GM21381 (cell line): ENCODE measurements at regions not wholly inside any gene's neighbourhood (a gene's known extent, or its start where the extent isn't known, plus 50 kb on each side); places are given as distances from the start of the nearest gene placed in this dataset.

Experiments used
- ATAC-seq: cut with Tn5 transposase; IDR thresholded peaks from one replicate; pipeline ENCODE4 v1.9.1; 2021; ENCODE audit warnings: mild to moderate bottlenecking, moderate library complexity; ENCODE audit not compliant: unreplicated experiment

DNA sequence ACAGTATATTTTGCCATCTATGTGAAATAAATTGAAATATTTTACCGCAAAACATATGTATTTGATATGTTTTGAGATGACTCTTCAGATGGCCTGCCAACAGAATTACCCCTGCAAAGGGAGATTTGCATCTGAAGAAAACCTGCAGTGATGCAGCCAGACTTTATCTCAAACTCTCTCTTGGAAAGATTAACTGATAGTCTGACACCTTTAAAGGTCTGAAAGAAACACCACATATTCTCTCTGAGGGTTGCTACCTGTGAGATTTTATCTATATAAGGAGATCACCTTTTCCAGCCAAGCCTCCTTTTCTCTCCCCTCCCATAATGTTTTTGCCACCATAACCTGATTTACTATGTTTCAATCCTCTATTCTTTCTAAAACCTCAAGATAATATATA lies 1106.3 kb upstream of the IGFBP7 start:
- ATAC-seq, result no peak

GRCh38 chr4:58214376-58214775 lies 1104.2 kb upstream of the IGFBP7 start:
- ATAC-seq, result no peak

GRCh38 chr4:58209551-58209950 lies 1099.4 kb upstream of the IGFBP7 start:
- no peak for ATAC-seq

DNA sequence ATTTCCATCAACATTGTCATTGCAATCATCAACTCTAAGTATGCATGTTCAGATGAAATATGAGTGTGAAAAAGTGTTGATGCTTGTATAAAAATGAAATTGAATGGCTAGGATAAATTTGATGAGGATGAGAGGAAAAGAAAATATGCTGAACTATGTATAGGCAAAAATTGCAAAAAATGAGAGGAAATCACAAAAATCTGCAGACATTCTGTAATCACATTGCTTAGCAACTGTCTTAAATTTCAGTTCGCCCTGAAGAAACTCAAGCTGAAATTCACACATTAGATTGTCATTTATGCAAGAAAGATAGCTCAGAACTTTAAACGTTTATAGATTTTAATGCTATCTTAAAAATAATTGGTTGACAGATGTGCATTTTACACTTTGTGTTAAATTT lies 1098.8 kb upstream of the IGFBP7 start:
- ATAC-seq, result no peak

DNA sequence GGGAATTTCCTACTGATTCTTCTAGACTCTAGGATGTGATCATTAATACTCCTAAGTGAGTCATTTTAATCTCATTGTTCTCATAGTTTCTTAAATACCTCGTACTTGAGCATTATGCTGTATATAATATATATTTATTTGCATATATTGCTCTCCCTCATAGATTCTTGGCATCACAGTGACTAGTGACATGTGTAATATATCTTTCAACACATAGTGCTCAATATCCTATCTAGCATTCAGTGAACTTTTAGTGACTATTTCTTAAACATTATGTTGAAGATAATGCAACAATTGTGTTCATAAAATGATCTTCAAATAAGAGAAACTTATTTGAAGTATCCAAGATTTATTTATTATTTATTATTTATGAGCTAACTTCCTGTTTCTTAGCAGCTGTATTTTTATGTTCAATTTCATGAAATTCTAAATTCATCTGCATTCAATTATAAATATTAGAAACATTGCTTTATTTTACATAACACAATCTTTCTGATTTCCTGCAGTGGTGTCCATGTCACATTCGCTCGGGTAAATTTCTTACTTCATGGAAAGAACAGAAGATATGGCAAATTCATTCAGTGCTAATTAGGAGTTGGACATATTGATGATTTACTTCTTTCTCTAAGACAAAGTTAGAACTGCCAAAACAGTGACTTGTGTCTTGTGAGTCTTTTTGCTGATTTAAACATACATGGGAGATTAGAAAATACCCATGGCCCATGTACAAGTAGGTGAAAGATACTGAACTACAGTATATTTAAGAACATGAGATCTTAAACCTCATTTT lies 1095.5 kb upstream of the IGFBP7 start:
- no peak for ATAC-seq

DNA sequence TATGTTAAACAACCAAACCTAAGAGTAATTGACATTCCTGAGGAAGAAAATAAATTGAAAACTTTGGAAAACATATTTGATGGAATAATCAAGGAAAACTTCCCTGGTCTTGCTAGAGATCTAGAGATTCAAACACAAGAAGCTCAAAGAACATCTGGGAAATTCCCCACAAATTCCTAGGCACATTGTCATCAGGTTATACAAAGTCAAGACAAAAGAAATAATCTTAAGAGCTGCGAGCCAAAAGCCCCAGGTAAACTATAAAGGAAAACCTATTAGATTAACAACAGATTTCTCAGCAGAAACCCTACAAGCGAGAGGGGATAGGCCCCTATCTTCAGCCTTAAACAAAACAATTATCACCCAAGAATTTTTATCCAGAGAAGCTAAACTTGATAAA lies 1082.0 kb upstream of the IGFBP7 start:
- ATAC-seq, result no peak

- no peak for ATAC-seq
Observed at GRCh38 chr4:58191109-58191508, 1080.9 kb upstream of the IGFBP7 start.

DNA sequence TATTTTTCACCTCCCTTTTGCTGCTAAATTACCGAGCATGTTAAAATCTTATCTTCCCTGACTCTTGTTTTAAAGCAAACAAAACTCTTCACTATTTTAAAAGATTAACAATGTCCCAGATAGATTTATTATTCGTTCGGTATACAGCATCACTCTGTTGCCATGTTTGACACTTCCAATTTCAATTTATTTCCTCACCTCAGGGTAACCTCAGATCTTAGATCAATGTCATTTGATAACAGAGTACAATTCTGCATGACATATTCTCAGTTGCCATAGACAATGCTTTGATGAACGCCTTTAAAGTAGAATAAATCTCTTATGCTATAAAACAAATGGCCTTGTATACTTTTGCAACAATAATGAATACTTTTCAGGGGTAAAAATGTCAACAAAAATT lies 1078.1 kb upstream of the IGFBP7 start:
- ATAC-seq, result no peak

- ATAC-seq, result no peak
Observed at GRCh38 chr4:58175024-58175423, 1064.8 kb upstream of the IGFBP7 start.

DNA sequence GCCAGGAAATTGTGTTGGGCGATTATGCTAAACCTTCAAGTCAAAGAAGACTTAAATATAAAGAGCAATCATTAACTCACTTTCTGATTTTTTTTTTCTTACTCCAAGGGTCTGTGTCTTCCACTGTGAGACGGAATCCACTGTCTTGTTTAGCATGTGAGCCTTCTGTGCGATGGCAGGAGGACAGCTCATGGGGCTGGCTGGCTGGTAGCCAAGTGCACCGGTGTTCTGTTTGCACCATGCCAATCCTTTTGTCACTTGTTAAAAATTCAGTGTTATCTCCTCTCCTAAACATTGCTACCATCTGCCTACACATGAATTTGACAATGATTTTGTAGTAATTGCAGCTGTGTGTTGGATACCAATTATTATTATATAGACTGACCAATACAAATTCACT lies 1056.3 kb upstream of the IGFBP7 start:
- no peak for ATAC-seq

GRCh38 chr4:58163156-58163555 lies 1053.0 kb upstream of the IGFBP7 start:
- no peak for ATAC-seq

DNA sequence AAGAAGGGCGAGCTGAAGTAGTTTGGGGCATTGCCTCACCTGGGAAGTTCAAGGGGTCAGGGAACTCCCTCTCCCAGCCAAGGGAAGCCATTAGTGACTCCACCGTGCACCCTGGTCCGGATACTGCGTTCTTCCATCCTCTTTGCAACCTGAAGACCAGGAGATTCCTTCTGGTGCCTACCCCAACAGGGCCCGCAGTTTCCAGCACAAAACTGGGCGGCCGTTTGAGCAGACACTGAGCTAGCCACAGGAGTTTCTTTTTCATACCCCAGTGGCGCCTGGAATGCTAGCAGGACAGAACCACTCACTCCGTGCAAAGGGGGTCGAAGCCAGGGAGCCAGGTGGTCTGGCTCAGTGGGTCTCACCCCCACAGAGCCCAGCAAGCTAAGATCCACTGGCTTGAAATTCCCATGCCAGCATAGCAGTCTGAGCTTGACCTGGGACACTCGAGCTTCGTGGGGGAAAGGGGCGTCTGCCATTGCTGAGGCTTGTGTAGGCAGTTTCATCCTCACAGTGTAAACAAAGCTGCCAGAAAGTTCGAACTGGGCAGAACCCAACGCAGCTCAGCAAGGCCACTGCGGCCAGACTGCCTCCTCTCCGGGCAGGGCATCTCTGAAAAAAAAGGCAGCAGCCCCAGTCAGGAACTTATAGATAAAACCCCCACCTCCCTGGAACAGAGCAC lies 1039.4 kb upstream of the IGFBP7 start:
- no peak for ATAC-seq

GRCh38 chr4:58144721-58145120 lies 1034.5 kb upstream of the IGFBP7 start:
- no peak for ATAC-seq

GRCh38 chr4:58138786-58139668 lies 1028.8 kb upstream of the IGFBP7 start:
- no peak for ATAC-seq

DNA sequence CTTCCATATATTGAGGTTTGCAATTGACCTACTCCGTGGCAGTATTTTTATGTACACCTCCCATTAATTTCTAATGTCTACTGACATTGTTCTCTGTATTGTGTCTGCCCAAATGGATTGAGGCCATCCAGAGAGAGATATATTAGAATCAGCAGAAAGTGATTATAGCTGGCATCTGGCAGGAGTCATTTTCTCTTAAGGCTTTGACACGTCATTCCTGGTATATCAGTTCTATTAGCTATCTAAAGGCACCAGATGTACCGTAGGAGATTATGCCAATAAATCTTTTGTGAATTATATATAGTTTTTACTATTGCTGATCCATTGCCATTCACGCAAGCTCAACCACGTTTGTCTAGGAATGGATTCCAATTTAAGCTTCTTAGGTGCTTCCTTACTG lies 1026.4 kb upstream of the IGFBP7 start:
- no peak for ATAC-seq

DNA sequence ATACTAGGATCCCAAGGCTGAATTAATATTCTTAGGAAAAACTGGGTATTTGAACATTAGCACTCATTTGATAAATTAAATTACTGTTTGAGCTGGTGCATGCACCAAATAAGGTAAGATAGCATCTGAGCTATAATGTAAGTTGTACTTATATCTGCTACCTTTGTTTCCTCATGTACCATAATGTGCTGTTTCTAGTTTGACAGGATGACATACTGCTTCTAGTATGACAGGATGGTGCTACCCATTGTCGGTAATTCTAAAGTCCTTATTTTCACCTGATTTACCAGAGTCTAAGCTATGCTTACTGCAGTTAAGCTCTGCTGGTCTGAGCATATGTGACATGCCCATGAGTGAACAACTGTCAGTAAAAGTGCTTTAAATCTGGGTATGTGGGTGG lies 1017.5 kb upstream of the IGFBP7 start:
- no peak for ATAC-seq

- no peak for ATAC-seq
Observed at GRCh38 chr4:58119298-58119697, 1009.1 kb upstream of the IGFBP7 start.

DNA sequence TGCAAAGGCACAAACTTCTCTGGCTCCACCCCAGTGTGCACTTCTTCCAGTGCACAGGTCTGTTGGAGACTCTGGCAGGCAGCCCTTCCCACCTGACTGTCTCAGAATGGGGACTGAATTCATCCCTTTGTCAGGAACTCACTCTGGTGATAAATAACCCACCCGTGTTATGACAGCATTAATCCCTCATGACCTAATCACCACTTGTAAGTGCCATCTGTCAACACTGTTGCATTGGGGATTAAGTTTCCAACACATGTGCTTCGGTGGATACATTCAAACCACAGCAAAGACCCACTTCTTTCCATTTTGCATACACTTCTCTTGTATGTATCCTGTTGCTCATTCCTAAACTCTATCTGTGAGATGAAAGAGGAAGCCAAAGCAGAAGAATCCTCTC lies 1002.9 kb upstream of the IGFBP7 start:
- no peak for ATAC-seq

DNA sequence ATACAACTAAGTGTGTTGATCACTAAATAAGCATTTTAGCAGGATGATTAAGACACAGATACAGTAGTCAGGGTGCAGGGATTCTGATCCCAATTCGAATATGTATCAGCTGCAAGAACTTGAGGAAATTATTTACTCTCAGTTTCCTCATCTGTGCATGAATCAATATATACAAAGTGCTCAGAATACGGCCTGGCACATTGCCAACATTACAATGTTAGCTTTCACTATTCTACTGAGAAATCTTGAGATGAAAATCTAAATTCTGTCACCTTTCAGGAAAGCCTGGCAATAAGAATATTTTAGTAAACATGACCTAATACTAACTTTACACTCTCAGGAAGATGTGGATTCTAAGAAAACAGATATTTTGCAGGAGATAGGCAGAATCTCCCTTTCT lies 1001.6 kb upstream of the IGFBP7 start:
- ATAC-seq, result no peak

GRCh38 chr4:58093352-58093751 lies 983.2 kb upstream of the IGFBP7 start:
- no peak for ATAC-seq

GRCh38 chr4:58090539-58090938 lies 980.4 kb upstream of the IGFBP7 start:
- no peak for ATAC-seq

DNA sequence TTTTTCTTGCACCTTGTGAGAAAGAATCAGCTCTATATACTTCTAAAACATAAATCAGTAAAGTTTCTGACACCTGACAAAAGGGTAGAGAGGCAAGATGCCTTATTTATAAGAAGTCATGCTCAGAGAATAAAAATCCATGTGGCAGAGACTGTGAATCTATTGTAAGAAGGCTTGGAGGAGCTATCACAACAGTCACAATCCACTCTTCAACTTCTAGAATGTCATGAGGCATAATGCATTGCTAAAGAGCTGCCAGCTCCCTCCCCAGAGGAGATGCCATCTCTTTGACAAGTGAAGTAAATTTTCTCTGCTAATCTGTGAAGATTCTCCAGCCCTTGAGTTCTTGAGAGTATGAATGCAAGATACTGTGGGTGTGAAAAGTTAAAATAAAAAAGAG lies 971.2 kb upstream of the IGFBP7 start:
- ATAC-seq, result no peak
